ENCODE measurements at regions not wholly inside any gene's neighbourhood (a gene's known extent, or its start where the extent isn't known, plus 50 kb on each side); places are given as distances from the start of the nearest gene placed in this dataset.

- DNase-seq (ENCODE audit: low read depth in 1 of 2, low spot score in 1 of 2): no peak
- Histone ChIP-seq H3K27ac (replicated peaks) (no peak overlapping the region), H3K4me3 (replicated peaks; ENCODE audit: insufficient read depth, low read length) (no peak overlapping the region), H3K27me3 (ENCODE audit: insufficient read depth, poor library complexity, severe bottlenecking) (peaks cover 8% of the 10 kb centered on the region)
- TF ChIP-seq, protein P1, sequence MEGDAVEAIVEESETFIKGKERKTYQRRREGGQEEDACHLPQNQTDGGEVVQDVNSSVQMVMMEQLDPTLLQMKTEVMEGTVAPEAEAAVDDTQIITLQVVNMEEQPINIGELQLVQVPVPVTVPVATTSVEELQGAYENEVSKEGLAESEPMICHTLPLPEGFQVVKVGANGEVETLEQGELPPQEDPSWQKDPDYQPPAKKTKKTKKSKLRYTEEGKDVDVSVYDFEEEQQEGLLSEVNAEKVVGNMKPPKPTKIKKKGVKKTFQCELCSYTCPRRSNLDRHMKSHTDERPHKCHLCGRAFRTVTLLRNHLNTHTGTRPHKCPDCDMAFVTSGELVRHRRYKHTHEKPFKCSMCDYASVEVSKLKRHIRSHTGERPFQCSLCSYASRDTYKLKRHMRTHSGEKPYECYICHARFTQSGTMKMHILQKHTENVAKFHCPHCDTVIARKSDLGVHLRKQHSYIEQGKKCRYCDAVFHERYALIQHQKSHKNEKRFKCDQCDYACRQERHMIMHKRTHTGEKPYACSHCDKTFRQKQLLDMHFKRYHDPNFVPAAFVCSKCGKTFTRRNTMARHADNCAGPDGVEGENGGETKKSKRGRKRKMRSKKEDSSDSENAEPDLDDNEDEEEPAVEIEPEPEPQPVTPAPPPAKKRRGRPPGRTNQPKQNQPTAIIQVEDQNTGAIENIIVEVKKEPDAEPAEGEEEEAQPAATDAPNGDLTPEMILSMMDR (IDR thresholded peaks at IDR 0.05; ENCODE audit: insufficient read depth, low read length): no peak
- no peak for TF ChIP-seq GABPA (IDR thresholded peaks at IDR 0.05; ENCODE audit: low read depth)
- no peak for TF ChIP-seq POLR2AphosphoS5 (IDR thresholded peaks at IDR 0.05; ENCODE audit: low read depth)
- TF ChIP-seq REST (IDR thresholded peaks at IDR 0.05; ENCODE audit: insufficient replicate concordance, low read depth): no peak
- TF ChIP-seq SPI1 (IDR thresholded peaks at IDR 0.05; ENCODE audit: borderline replicate concordance, low read depth): no peak
Observed at GRCh38 chr11:36719358-36720107, 121.5 kb upstream of the RAG2 start.

- DNase-seq (ENCODE audit: low read depth in 1 of 2, low spot score in 1 of 2): no peak
- Histone ChIP-seq H3K27ac (replicated peaks) (no peak overlapping the region), H3K4me3 (replicated peaks; ENCODE audit: insufficient read depth, low read length) (no peak overlapping the region), H3K27me3 (ENCODE audit: insufficient read depth, poor library complexity, severe bottlenecking) (peaks cover 8% of the 10 kb centered on the region)
- TF ChIP-seq POLR2AphosphoS5 (IDR thresholded peaks at IDR 0.05; ENCODE audit: low read depth) (no peak), SPI1 (IDR thresholded peaks at IDR 0.05; ENCODE audit: borderline replicate concordance, low read depth) (no peak), REST (IDR thresholded peaks at IDR 0.05; ENCODE audit: insufficient replicate concordance, low read depth) (no peak), GABPA (IDR thresholded peaks at IDR 0.05; ENCODE audit: low read depth) (no peak)
- TF ChIP-seq, protein P1 (IDR thresholded peaks at IDR 0.05; ENCODE audit: insufficient read depth, low read length): no peak
Observed at GRCh38 chr11:36718451-36718850, 120.4 kb upstream of the RAG2 start.

GRCh38 chr11:36713715-36714114 is 115.7 kb upstream of the RAG2 start:
- peak; percentile 17; the same call in 1 of the 2 replicates for TF ChIP-seq SPI1 (IDR thresholded peaks at IDR 0.05; ENCODE audit: borderline replicate concordance, low read depth)
- no peak for TF ChIP-seq POLR2AphosphoS5 (IDR thresholded peaks at IDR 0.05; ENCODE audit: low read depth)
- TF ChIP-seq GABPA (IDR thresholded peaks at IDR 0.05; ENCODE audit: low read depth): no peak
- peaks cover 3% of the 10 kb centered on the region for H3K27me3 ChIP-seq (ENCODE audit: insufficient read depth, poor library complexity, severe bottlenecking)
- DNase-seq (ENCODE audit: low read depth in 1 of 2, low spot score in 1 of 2): peak in 1 of 2 experiments; percentile 28
- no peak overlapping the region for H3K4me3 ChIP-seq (replicated peaks; ENCODE audit: insufficient read depth, low read length)
- no peak overlapping the region for H3K27ac ChIP-seq (replicated peaks)

- no peak for DNase-seq (ENCODE audit: low read depth in 1 of 2, low spot score in 1 of 2)
- Histone ChIP-seq H3K4me3 (replicated peaks; ENCODE audit: insufficient read depth, low read length) (no peak overlapping the region), H3K27ac (replicated peaks) (no peak overlapping the region), H3K27me3 (ENCODE audit: insufficient read depth, poor library complexity, severe bottlenecking) (peaks cover 3% of the 10 kb centered on the region)
- TF ChIP-seq GABPA (IDR thresholded peaks at IDR 0.05; ENCODE audit: low read depth) (no peak), SPI1 (IDR thresholded peaks at IDR 0.05; ENCODE audit: borderline replicate concordance, low read depth) (no peak), POLR2AphosphoS5 (IDR thresholded peaks at IDR 0.05; ENCODE audit: low read depth) (no peak), REST (IDR thresholded peaks at IDR 0.05; ENCODE audit: insufficient replicate concordance, low read depth) (no peak)
- TF ChIP-seq, protein P1 (IDR thresholded peaks at IDR 0.05; ENCODE audit: insufficient read depth, low read length): no peak
Observed at GRCh38 chr11:36711104-36711825, 113.2 kb upstream of the RAG2 start.

Data from HL-60 (cell line).